ENCODE measurements at regions not wholly inside any gene's neighbourhood (a gene's known extent, or its start where the extent isn't known, plus 50 kb on each side); places are given as distances from the start of the nearest gene placed in this dataset.

DNA sequence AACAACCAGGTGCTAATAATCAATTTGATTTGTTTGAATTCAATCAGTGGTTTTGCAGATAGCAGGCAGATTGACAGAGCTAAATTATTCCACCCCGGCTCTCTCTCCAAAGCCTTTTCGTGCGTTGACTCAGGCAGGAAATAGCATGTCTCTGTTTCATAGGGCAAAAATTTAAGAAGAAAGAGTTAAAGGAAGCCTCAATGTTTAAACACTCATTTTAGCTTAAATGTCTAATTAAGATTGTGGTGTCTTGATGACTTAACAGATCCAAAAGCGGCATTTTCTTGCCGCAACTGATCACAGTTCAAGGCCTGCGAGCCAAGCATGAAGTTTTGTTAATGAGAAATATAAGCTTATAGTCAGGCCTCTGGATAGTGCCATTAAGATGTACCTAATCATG lies 1051.1 kb upstream of the AUTS2 start:
- H4K20me1 ChIP-seq (ENCODE audit: low read length): no peaks in the 10 kb centered on the region
- DNase-seq: no peak
- H3F3A ChIP-seq (ENCODE audit: low read length, unreplicated experiment): no peaks in the 10 kb centered on the region
- no peaks in the 10 kb centered on the region for H3K79me2 ChIP-seq (ENCODE audit: low read length)
- no peak overlapping the region for H3K9ac ChIP-seq (ENCODE audit: low read length)
- ChIA-PET CTCF (no interaction called here), POLR2A (ENCODE audit: unreplicated experiment) (no interaction called here)
- no peaks in the 10 kb centered on the region for H3K9me3 ChIP-seq (ENCODE audit: low read length)
- H3K4me2 ChIP-seq (ENCODE audit: low read length): no peak overlapping the region
- H3K4me3 ChIP-seq (ENCODE audit: low read length): no peak overlapping the region
- no peak for ATAC-seq
- H2AFZ ChIP-seq (ENCODE audit: low read length): no peak overlapping the region
- H3K36me3 ChIP-seq (ENCODE audit: low read depth, low read length): no peaks in the 10 kb centered on the region
- no peaks in the 10 kb centered on the region for H3K9me2 ChIP-seq (replicated peaks; ENCODE audit: low read length)
- no peaks in the 10 kb centered on the region for H3K27me3 ChIP-seq (ENCODE audit: low read length)
- BruUV-seq (replicated peaks): no TSS peak
- intact Hi-C loops (cut with micrococcal nuclease): no loop called here
- no peaks in the 10 kb centered on the region for H3K4me1 ChIP-seq (ENCODE audit: insufficient read depth, low read length)
- H3K27ac ChIP-seq (ENCODE audit: low read length): no peak overlapping the region
- TF ChIP-seq EZH2phosphoT487 (IDR thresholded peaks at IDR 0.05; ENCODE audit: borderline replicate concordance, low read length): no peak

DNA sequence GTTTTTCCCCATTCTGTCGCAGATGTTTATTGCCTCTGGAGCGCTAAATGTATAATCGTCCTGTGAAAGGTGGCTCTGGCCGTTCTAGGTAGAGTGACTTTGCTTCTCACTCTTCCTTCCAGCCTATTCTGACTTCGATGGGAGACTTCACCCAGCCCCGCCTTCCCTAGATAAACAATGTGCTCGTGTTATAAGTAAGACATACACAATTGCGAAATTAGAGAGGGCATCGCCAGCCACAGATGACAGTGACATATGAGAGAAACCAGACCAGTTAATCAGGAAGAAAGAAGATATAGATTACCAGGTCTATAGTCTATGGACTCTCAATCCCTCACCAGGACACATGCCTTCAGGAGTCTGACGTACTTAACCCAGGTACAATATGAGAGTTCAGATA lies 1050.5 kb upstream of the AUTS2 start:
- no peak overlapping the region for H2AFZ ChIP-seq (ENCODE audit: low read length)
- H3K4me1 ChIP-seq (ENCODE audit: insufficient read depth, low read length): no peaks in the 10 kb centered on the region
- H3K4me3 ChIP-seq (ENCODE audit: low read length): no peak overlapping the region
- ATAC-seq: no peak
- CTCF ChIA-PET: no interaction called here
- TF ChIP-seq EZH2 (IDR thresholded peaks at IDR 0.05; ENCODE audit: low read length, unreplicated experiment) (no peak), EZH2phosphoT487 (IDR thresholded peaks at IDR 0.05; ENCODE audit: borderline replicate concordance, low read length) (no peak)
- H3K27me3 ChIP-seq (ENCODE audit: low read length): no peaks in the 10 kb centered on the region
- H4K20me1 ChIP-seq (ENCODE audit: low read length): no peaks in the 10 kb centered on the region
- no peak overlapping the region for H3K27ac ChIP-seq (ENCODE audit: low read length)
- POLR2A ChIA-PET (ENCODE audit: unreplicated experiment): no interaction called here
- BruUV-seq (replicated peaks): no TSS peak
- intact Hi-C loops (cut with micrococcal nuclease): no loop called here
- no peaks in the 10 kb centered on the region for H3K79me2 ChIP-seq (ENCODE audit: low read length)
- DNase-seq: no peak
- no peak overlapping the region for H3K9ac ChIP-seq (ENCODE audit: low read length)
- no peaks in the 10 kb centered on the region for H3K9me3 ChIP-seq (ENCODE audit: low read length)
- no peaks in the 10 kb centered on the region for H3K9me2 ChIP-seq (replicated peaks; ENCODE audit: low read length)
- no peak overlapping the region for H3K4me2 ChIP-seq (ENCODE audit: low read length)
- H3K36me3 ChIP-seq (ENCODE audit: low read depth, low read length): no peaks in the 10 kb centered on the region
- H3F3A ChIP-seq (ENCODE audit: low read length, unreplicated experiment): no peaks in the 10 kb centered on the region

GRCh38 chr7:68550027-68550426 lies 1048.2 kb upstream of the AUTS2 start:
- no peak overlapping the region for H3K4me2 ChIP-seq (ENCODE audit: low read length)
- no peak overlapping the region for H3K4me3 ChIP-seq (ENCODE audit: low read length)
- no peak overlapping the region for H2AFZ ChIP-seq (ENCODE audit: low read length)
- ChIA-PET CTCF (no interaction called here), POLR2A (ENCODE audit: unreplicated experiment) (no interaction called here)
- H4K20me1 ChIP-seq (ENCODE audit: low read length): no peaks in the 10 kb centered on the region
- H3K36me3 ChIP-seq (ENCODE audit: low read depth, low read length): no peaks in the 10 kb centered on the region
- H3F3A ChIP-seq (ENCODE audit: low read length, unreplicated experiment): no peaks in the 10 kb centered on the region
- no peaks in the 10 kb centered on the region for H3K9me2 ChIP-seq (replicated peaks; ENCODE audit: low read length)
- no peaks in the 10 kb centered on the region for H3K27me3 ChIP-seq (ENCODE audit: low read length)
- no peak overlapping the region for H3K9ac ChIP-seq (ENCODE audit: low read length)
- DNase-seq (no peak), ATAC-seq (no peak)
- no peaks in the 10 kb centered on the region for H3K4me1 ChIP-seq (ENCODE audit: insufficient read depth, low read length)
- H3K9me3 ChIP-seq (ENCODE audit: low read length): no peaks in the 10 kb centered on the region
- no peaks in the 10 kb centered on the region for H3K79me2 ChIP-seq (ENCODE audit: low read length)
- TF ChIP-seq EZH2phosphoT487 (IDR thresholded peaks at IDR 0.05; ENCODE audit: borderline replicate concordance, low read length) (no peak), EZH2 (IDR thresholded peaks at IDR 0.05; ENCODE audit: low read length, unreplicated experiment) (no peak), CTCF (conservative IDR thresholded peaks at IDR 0.05; ENCODE audit: low read depth, low read length) (no peak)
- intact Hi-C loops (cut with micrococcal nuclease): no loop called here
- H3K27ac ChIP-seq (ENCODE audit: low read length): no peak overlapping the region
- no TSS peak for BruUV-seq (replicated peaks)

DNA sequence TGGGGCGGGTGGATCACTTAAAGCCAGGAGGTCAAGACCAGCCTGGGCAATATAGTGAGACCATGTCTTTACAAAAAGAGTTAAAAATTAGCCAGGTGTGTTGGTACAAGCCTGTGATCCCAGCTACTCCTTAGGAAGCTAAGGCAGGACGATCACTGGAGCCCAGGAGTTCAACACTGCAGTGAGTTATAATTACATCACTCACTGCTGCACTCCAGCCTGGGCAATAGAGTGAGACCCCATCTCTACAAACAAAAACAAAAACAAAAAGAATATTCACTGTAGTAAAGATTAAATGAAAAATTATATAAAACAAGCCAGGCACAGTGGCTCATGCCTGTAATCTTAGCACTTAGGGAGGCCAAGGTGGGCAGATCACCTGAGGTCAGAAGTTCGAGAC lies 1047.6 kb upstream of the AUTS2 start:
- Histone ChIP-seq H3K4me2 (ENCODE audit: low read length) (no peak overlapping the region), H3K4me3 (ENCODE audit: low read length) (no peak overlapping the region), H3F3A (ENCODE audit: low read length, unreplicated experiment) (no peaks in the 10 kb centered on the region), H3K27ac (ENCODE audit: low read length) (no peak overlapping the region), H3K4me1 (ENCODE audit: insufficient read depth, low read length) (no peaks in the 10 kb centered on the region), H3K9me2 (replicated peaks; ENCODE audit: low read length) (no peaks in the 10 kb centered on the region), H3K79me2 (ENCODE audit: low read length) (no peaks in the 10 kb centered on the region), H2AFZ (ENCODE audit: low read length) (no peak overlapping the region), H4K20me1 (ENCODE audit: low read length) (no peaks in the 10 kb centered on the region), H3K36me3 (ENCODE audit: low read depth, low read length) (no peaks in the 10 kb centered on the region), H3K27me3 (ENCODE audit: low read length) (no peaks in the 10 kb centered on the region), H3K9ac (ENCODE audit: low read length) (no peak overlapping the region), H3K9me3 (ENCODE audit: low read length) (no peaks in the 10 kb centered on the region)
- no TSS peak for BruUV-seq (replicated peaks)
- intact Hi-C loops (cut with micrococcal nuclease): no loop called here
- no peak for ATAC-seq
- TF ChIP-seq EZH2phosphoT487 (IDR thresholded peaks at IDR 0.05; ENCODE audit: borderline replicate concordance, low read length): no peak
- no peak for TF ChIP-seq CTCF (conservative IDR thresholded peaks at IDR 0.05; ENCODE audit: low read depth, low read length)
- no peak for TF ChIP-seq EZH2 (IDR thresholded peaks at IDR 0.05; ENCODE audit: low read length, unreplicated experiment)
- CTCF ChIA-PET: no interaction called here
- POLR2A ChIA-PET (ENCODE audit: unreplicated experiment): no interaction called here
- DNase-seq: no peak
